H1 (cell line): ENCODE measurements at regions not wholly inside any gene's neighbourhood (a gene's known extent, or its start where the extent isn't known, plus 50 kb on each side); places are given as distances from the start of the nearest gene placed in this dataset.

Experiments used
- ZNF274 ChIP-seq: IDR thresholded peaks from 2 replicates; pipeline ENCODE4 v1.7.0; 2012; ENCODE audit warnings: low read length, borderline replicate concordance; ENCODE audit errors: extremely low read depth

- TF ChIP-seq ZNF274 = no peak
- TF ChIP-seq, all 59 proteins: peak for 0
Observed at GRCh38 chr1:118767971-118768370, 220.2 kb downstream of the TBX15 start (continued).
